IPS-18c (cell line): ENCODE measurements at regions not wholly inside any gene's neighbourhood (a gene's known extent, or its start where the extent isn't known, plus 50 kb on each side); places are given as distances from the start of the nearest gene placed in this dataset.

Experiments
- H3K4me3 ChIP-seq: 2 replicates; pipeline ENCODE4 v1.7.0; 2013; ENCODE audit warnings: low read depth, mild to moderate bottlenecking, low read length, moderate library complexity; ENCODE audit not compliant: insufficient read depth
- H3K9me3 ChIP-seq: one replicate; pipeline ENCODE4 v1.6.1; 2013; ENCODE audit warnings: mild to moderate bottlenecking, low read length, moderate library complexity; ENCODE audit not compliant: control insufficient read depth, insufficient read depth

GRCh38 chr18:56246916-56247315 lies 391.5 kb downstream of the TXNL1 start:
- H3K4me3 ChIP-seq, result no peak overlapping the region
- H3K9me3 ChIP-seq, result peaks cover 6% of the 10 kb centered on the region

- H3K9me3 ChIP-seq, result peaks cover 6% of the 10 kb centered on the region
Observed at GRCh38 chr18:56245866-56246580, 392.4 kb downstream of the TXNL1 start.

GRCh38 chr18:56240405-56240804 lies 398.0 kb downstream of the TXNL1 start:
- H3K9me3 ChIP-seq, result peaks cover 4% of the 10 kb centered on the region

More at GRCh38 chr18:56245866-56246580, 392.4 kb downstream of the TXNL1 start:
- no peak overlapping the region for H3K4me3 ChIP-seq

GRCh38 chr18:56238576-56238975 lies 399.8 kb downstream of the TXNL1 start:
- H3K4me3 ChIP-seq, result no peak overlapping the region
- no peaks in the 10 kb centered on the region for H3K9me3 ChIP-seq

More at GRCh38 chr18:56240405-56240804, 398.0 kb downstream of the TXNL1 start:
- H3K4me3 ChIP-seq, result no peak overlapping the region

GRCh38 chr18:56235481-56236013 lies 402.8 kb downstream of the TXNL1 start:
- H3K9me3 ChIP-seq, result no peaks in the 10 kb centered on the region
- H3K4me3 ChIP-seq, result no peak overlapping the region

- no peak overlapping the region for H3K4me3 ChIP-seq
- no peaks in the 10 kb centered on the region for H3K9me3 ChIP-seq
Observed at GRCh38 chr18:56235071-56235470, 403.3 kb downstream of the TXNL1 start.

GRCh38 chr18:56233595-56233994 lies 404.8 kb downstream of the TXNL1 start:
- H3K9me3 ChIP-seq, result no peaks in the 10 kb centered on the region
- no peak overlapping the region for H3K4me3 ChIP-seq

GRCh38 chr18:56226025-56226424 lies 412.4 kb downstream of the TXNL1 start:
- peaks cover 2% of the 10 kb centered on the region for H3K9me3 ChIP-seq

GRCh38 chr18:56224669-56225561 lies 413.5 kb downstream of the TXNL1 start:
- Histone ChIP-seq H3K9me3 (peaks cover 2% of the 10 kb centered on the region), H3K4me3 (no peak overlapping the region)

More at GRCh38 chr18:56226025-56226424, 412.4 kb downstream of the TXNL1 start:
- H3K4me3 ChIP-seq, result no peak overlapping the region

GRCh38 chr18:56221195-56222065 lies 417.0 kb downstream of the TXNL1 start:
- Histone ChIP-seq H3K4me3 (no peak overlapping the region), H3K9me3 (no peaks in the 10 kb centered on the region)

GRCh38 chr18:56217406-56217805 lies 421.0 kb downstream of the TXNL1 start:
- Histone ChIP-seq H3K4me3 (no peak overlapping the region), H3K9me3 (no peaks in the 10 kb centered on the region)

- no peaks in the 10 kb centered on the region for H3K9me3 ChIP-seq
- no peak overlapping the region for H3K4me3 ChIP-seq
Observed at GRCh38 chr18:56214706-56215105, 423.7 kb downstream of the TXNL1 start.

- Histone ChIP-seq H3K4me3 (no peak overlapping the region), H3K9me3 (peaks cover 4% of the 10 kb centered on the region)
Observed at GRCh38 chr18:56210520-56210919, 427.9 kb downstream of the TXNL1 start.

GRCh38 chr18:56207989-56208388 lies 430.4 kb downstream of the TXNL1 start:
- Histone ChIP-seq H3K9me3 (peaks cover 4% of the 10 kb centered on the region), H3K4me3 (no peak overlapping the region)

- peaks cover 4% of the 10 kb centered on the region for H3K9me3 ChIP-seq
Observed at GRCh38 chr18:56204052-56204451, 434.3 kb downstream of the TXNL1 start.

GRCh38 chr18:56202678-56203077 lies 435.7 kb downstream of the TXNL1 start:
- H3K9me3 ChIP-seq, result no peaks in the 10 kb centered on the region
- no peak overlapping the region for H3K4me3 ChIP-seq

More at GRCh38 chr18:56204052-56204451, 434.3 kb downstream of the TXNL1 start:
- no peak overlapping the region for H3K4me3 ChIP-seq

GRCh38 chr18:56200381-56200911 lies 437.9 kb downstream of the TXNL1 start:
- Histone ChIP-seq H3K4me3 (no peak overlapping the region), H3K9me3 (no peaks in the 10 kb centered on the region)
